B cell (primary cell): ENCODE measurements at regions not wholly inside any gene's neighbourhood (a gene's known extent, or its start where the extent isn't known, plus 50 kb on each side); places are given as distances from the start of the nearest gene placed in this dataset.

ENCODE experiments used
- CTCF ChIP-seq: fragments of 200-600 bp; IDR thresholded peaks from one replicate; pipeline ENCODE4 v1.8.0; 2022; ENCODE audit warnings: antibody characterized with exemption, mild to moderate bottlenecking
- EZH2 ChIP-seq: IDR thresholded peaks from 2 replicates; pipeline ENCODE4 v1.6.1; 2012; ENCODE audit warnings: borderline replicate concordance, low read depth, mild to moderate bottlenecking, moderate library complexity, low read length; ENCODE audit not compliant: insufficient read depth, poor library complexity, severe bottlenecking

- TF ChIP-seq CTCF, result no peak
- no peak for TF ChIP-seq EZH2
Observed at GRCh38 chr15:54719325-54719724, 477.4 kb downstream of the RSL24D1 start.
